Neural cell (in vitro differentiated cells): ENCODE measurements at regions not wholly inside any gene's neighbourhood (a gene's known extent, or its start where the extent isn't known, plus 50 kb on each side); places are given as distances from the start of the nearest gene placed in this dataset.

Experiments used
- H2AFZ ChIP-seq: fragments of 200-600, 300-800 bp; sonication (generic), shearing (Covaris generic); 2 replicates; pipeline ENCODE4 v1.6.0; 2014; ENCODE audit warnings: low read depth, mild to moderate bottlenecking, antibody characterized with exemption, low read length, moderate library complexity
- H3F3A ChIP-seq: fragments of 200-600 bp; shearing (Covaris generic); 2 replicates; pipeline ENCODE4 v1.6.1; 2016; ENCODE audit warnings: mild to moderate bottlenecking, moderate library complexity, mixed read lengths, antibody characterized with exemption, low read length; ENCODE audit not compliant: insufficient read depth, poor library complexity, severe bottlenecking
- H3K27ac ChIP-seq: fragments of 200-600, 300-800 bp; sonication (generic), shearing (Covaris generic); 2 replicates; pipeline ENCODE4 v1.5.1; 2014; ENCODE audit warnings: mild to moderate bottlenecking, low read length, moderate library complexity
- H3K27me3 ChIP-seq: fragments of 300-800, 200-600 bp; sonication (generic), shearing (Covaris generic); 2 replicates; pipeline ENCODE4 v1.6.0; 2014; ENCODE audit warnings: mild to moderate bottlenecking, low read depth, low read length, moderate library complexity; ENCODE audit not compliant: insufficient read depth
- H3K36me3 ChIP-seq: fragments of 300-800, 200-600 bp; sonication (generic), shearing (Covaris generic); 2 replicates; pipeline ENCODE4 v1.5.1; 2014; ENCODE audit warnings: mild to moderate bottlenecking, antibody characterized with exemption, low read length, moderate library complexity; ENCODE audit not compliant: insufficient read depth
- H3K4me2 ChIP-seq: fragments of 300-800, 200-600 bp; sonication (generic), shearing (Covaris generic); 2 replicates; pipeline ENCODE4 v1.6.0; 2014; ENCODE audit warnings: mild to moderate bottlenecking, low read length
- H3K4me3 ChIP-seq: fragments of 300-800, 200-600 bp; sonication (generic), shearing (Covaris generic); 2 replicates; pipeline ENCODE4 v1.5.1; 2014; ENCODE audit warnings: mild to moderate bottlenecking, low read length, moderate library complexity
- H3K79me2 ChIP-seq: fragments of 200-600 bp; shearing (Covaris generic); replicated peaks from 2 replicates; pipeline ENCODE4 v1.6.0; 2014; ENCODE audit warnings: mild to moderate bottlenecking, low read length, moderate library complexity; ENCODE audit not compliant: insufficient read depth
- H3K9ac ChIP-seq: fragments of 300-800, 200-600 bp; sonication (generic), shearing (Covaris generic); 2 replicates; pipeline ENCODE4 v1.6.1; 2016; ENCODE audit warnings: mild to moderate bottlenecking, low read length, mixed read lengths
- H3K9me2 ChIP-seq: fragments of 200-600 bp; shearing (Covaris generic); 2 replicates; pipeline ENCODE4 v1.6.1; 2016; ENCODE audit warnings: mild to moderate bottlenecking, low read length, mixed read lengths; ENCODE audit not compliant: insufficient read depth
- H3K9me3 ChIP-seq: fragments of 200-600, 300-800 bp; sonication (generic), shearing (Covaris generic); 2 replicates; pipeline ENCODE4 v1.6.1; 2016; ENCODE audit warnings: mild to moderate bottlenecking, mixed run types, low read length, moderate library complexity, mixed read lengths
- H4K20me1 ChIP-seq: fragments of 200-600 bp; shearing (Covaris generic); 2 replicates; pipeline ENCODE4 v1.6.1; 2016; ENCODE audit warnings: mild to moderate bottlenecking, mixed run types; ENCODE audit not compliant: insufficient read depth
- EP300 ChIP-seq: fragments of 450-650 bp; conservative IDR thresholded peaks from 2 replicates; pipeline ENCODE4 v1.6.1; 2014; ENCODE audit warnings: antibody characterized with exemption, mild to moderate bottlenecking, moderate library complexity; ENCODE audit not compliant: poor library complexity, severe bottlenecking
- POLR2AphosphoS5 ChIP-seq: IDR thresholded peaks from 2 replicates; pipeline ENCODE4 v1.6.1; 2012
- TF ChIP-seq, protein P1 (sequence below): IDR thresholded peaks from 2 replicates; pipeline ENCODE4 v1.6.1; 2012; ENCODE audit warnings: borderline replicate concordance

DNA sequence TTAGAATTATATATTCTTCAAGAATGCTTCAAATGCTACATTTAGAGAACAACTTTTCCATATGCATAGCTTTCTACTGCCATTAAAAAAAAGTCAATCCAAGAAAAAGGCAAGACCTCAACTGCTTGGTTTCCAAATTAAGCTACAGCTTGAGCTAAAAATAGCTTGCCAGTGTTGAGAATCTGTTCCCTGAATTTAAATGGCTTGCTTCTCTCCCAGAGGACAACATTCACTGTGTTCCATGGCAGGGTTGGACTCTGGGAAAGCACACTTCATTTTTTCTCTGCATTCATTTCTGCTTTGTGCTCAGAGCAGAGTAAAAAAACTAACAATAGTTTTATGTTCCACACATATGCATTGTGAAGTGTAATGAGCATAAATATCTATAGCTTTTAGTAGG, 50.3 kb upstream of the ACTL6A start:
- H2AFZ ChIP-seq: no peak overlapping the region
- no peaks in the 10 kb centered on the region for H4K20me1 ChIP-seq
- H3F3A ChIP-seq: no peaks in the 10 kb centered on the region
- no peaks in the 10 kb centered on the region for H3K36me3 ChIP-seq
- no peaks in the 10 kb centered on the region for H3K9me3 ChIP-seq
- H3K9me2 ChIP-seq: no peaks in the 10 kb centered on the region
- H3K79me2 ChIP-seq: no peaks in the 10 kb centered on the region
- H3K9ac ChIP-seq: peak overlapping the region; percentile 43
- H3K4me2 ChIP-seq: peak overlapping the region; percentile 45
- H3K27me3 ChIP-seq: no peaks in the 10 kb centered on the region
- H3K4me3 ChIP-seq: peak overlapping the region; percentile 43
- TF ChIP-seq POLR2AphosphoS5: peak; percentile 21
- TF ChIP-seq EP300: no peak
- TF ChIP-seq, protein P1, sequence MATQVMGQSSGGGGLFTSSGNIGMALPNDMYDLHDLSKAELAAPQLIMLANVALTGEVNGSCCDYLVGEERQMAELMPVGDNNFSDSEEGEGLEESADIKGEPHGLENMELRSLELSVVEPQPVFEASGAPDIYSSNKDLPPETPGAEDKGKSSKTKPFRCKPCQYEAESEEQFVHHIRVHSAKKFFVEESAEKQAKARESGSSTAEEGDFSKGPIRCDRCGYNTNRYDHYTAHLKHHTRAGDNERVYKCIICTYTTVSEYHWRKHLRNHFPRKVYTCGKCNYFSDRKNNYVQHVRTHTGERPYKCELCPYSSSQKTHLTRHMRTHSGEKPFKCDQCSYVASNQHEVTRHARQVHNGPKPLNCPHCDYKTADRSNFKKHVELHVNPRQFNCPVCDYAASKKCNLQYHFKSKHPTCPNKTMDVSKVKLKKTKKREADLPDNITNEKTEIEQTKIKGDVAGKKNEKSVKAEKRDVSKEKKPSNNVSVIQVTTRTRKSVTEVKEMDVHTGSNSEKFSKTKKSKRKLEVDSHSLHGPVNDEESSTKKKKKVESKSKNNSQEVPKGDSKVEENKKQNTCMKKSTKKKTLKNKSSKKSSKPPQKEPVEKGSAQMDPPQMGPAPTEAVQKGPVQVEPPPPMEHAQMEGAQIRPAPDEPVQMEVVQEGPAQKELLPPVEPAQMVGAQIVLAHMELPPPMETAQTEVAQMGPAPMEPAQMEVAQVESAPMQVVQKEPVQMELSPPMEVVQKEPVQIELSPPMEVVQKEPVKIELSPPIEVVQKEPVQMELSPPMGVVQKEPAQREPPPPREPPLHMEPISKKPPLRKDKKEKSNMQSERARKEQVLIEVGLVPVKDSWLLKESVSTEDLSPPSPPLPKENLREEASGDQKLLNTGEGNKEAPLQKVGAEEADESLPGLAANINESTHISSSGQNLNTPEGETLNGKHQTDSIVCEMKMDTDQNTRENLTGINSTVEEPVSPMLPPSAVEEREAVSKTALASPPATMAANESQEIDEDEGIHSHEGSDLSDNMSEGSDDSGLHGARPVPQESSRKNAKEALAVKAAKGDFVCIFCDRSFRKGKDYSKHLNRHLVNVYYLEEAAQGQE: peak; percentile 76
- peak overlapping the region; percentile 87 for H3K27ac ChIP-seq
